ENCODE measurements at regions not wholly inside any gene's neighbourhood (a gene's known extent, or its start where the extent isn't known, plus 50 kb on each side); places are given as distances from the start of the nearest gene placed in this dataset.

- no peak overlapping the region for H3K4me3 ChIP-seq (ENCODE audit: low read depth, low read length)
Observed at GRCh38 chr10:107708981-107709380, 544.5 kb upstream of the SORCS1 start.

- no peak overlapping the region for H3K4me3 ChIP-seq (ENCODE audit: low read depth, low read length)
Observed at GRCh38 chr10:107706096-107706725, 541.7 kb upstream of the SORCS1 start.

GRCh38 chr10:107701943-107702342, 537.4 kb upstream of the SORCS1 start:
- H3K4me3 ChIP-seq (ENCODE audit: low read depth, low read length): no peak overlapping the region

DNA sequence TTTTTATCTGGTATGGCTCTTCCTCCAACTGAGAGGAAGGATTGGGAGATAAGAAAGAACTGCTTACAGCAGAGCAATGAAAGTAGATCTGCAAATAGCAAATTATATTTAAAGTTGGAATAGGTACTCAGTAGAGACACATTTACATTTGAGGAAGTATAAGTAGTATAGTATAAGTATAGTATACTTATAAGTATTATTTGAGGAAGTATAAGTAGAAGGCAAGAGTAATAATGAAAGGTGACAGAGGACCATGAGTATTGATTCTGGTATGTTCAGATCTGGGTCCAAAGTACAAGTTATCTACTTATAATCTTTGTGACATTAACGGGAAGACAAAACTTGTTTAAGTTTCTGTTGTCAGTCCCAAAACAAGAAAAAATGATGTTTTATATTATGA, 527.6 kb upstream of the SORCS1 start:
- no peak overlapping the region for H3K4me3 ChIP-seq (ENCODE audit: low read depth, low read length)

DNA sequence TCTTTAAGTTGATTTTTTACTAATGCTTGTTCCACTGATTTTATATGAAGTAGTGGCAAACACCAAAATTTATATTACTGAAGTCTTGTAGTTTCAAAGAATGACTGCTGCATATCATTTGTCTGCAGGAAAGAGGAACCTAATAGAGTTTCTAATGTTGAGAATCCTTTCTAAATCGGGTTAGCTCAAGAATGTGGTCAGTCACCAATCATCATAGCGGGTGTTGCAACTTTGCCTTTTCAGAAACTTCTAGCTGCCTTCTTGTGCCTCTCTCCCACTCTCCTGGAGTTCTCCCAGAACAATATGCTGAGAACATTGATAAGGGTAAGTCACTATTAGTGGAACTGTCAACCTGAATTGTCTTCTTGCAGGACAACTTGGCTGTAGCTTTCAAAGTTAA, 524.8 kb upstream of the SORCS1 start:
- H3K4me3 ChIP-seq (ENCODE audit: low read depth, low read length): no peak overlapping the region

DNA sequence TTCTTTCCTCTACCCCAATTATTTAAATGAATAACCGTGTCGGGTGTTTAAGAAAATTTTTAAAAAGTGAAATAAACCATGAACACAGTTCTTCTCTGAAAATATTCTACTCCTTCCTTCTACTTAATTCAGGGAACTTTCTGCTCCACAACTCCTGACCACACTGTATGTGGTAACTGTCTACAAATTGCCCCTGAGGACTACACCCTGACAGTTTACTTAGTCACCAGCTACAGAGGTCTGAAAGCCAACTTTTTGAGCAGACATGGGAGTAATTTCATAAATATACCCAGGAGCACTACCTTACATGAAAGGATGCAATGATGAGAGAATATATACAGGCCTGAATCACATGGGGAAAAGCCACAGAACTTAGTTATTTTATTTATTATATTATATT, 523.2 kb upstream of the SORCS1 start:
- no peak overlapping the region for H3K4me3 ChIP-seq (ENCODE audit: low read depth, low read length)

- no peak overlapping the region for H3K4me3 ChIP-seq (ENCODE audit: low read depth, low read length)
Observed at GRCh38 chr10:107686095-107686494, 521.6 kb upstream of the SORCS1 start.

DNA sequence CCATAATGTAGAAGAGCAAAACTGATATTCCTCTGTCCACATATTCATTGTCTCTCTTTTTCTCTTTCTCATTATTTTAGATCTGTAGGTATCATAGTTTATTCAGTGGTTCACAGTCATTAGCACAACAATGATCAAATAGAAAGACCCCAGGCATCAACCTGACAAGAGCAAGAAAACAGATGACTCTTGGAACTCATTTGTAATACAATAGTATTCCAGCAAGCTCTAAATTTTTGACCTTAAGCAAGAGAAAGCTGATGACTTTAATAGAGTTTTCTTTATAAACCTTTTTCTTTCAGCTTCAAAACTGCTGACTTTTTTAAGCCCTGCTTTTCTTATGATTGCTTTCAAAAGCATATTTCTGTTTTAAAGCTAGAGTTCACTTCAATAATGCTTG, 507.5 kb upstream of the SORCS1 start:
- no peak overlapping the region for H3K4me3 ChIP-seq (ENCODE audit: low read depth, low read length)

- no peak overlapping the region for H3K4me3 ChIP-seq (ENCODE audit: low read depth, low read length)
Observed at GRCh38 chr10:107666214-107666613, 501.7 kb upstream of the SORCS1 start.

- H3K4me3 ChIP-seq (ENCODE audit: low read depth, low read length): no peak overlapping the region
Observed at GRCh38 chr10:107665459-107665858, 501.0 kb upstream of the SORCS1 start.

GRCh38 chr10:107657851-107658250, 493.3 kb upstream of the SORCS1 start:
- H3K4me3 ChIP-seq (ENCODE audit: low read depth, low read length): no peak overlapping the region

GRCh38 chr10:107656932-107657331, 492.4 kb upstream of the SORCS1 start:
- no peak overlapping the region for H3K4me3 ChIP-seq (ENCODE audit: low read depth, low read length)

DNA sequence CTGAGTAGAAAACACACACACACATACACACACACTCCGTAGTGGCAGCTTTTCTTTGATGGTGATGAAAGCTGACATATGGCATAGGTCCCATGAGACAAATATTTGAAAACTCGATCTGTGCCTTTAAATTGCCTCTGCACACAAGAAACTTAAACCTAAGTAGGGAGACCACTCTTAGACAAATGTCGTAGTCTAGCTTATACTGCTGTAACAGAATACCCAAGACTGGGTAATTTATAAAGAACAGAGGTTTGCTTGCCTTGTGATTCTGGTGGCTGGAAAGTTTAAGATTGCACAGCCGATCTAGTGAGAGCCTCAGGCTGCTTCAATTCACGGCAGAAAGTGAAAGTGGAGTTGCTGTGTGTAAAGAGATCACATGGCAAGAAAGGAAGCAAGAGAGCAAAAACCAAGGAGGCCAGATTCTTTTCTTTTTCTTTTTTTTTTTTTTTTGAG, 489.4 kb upstream of the SORCS1 start:
- no peak overlapping the region for H3K4me3 ChIP-seq (ENCODE audit: low read depth, low read length)

GRCh38 chr10:107650939-107651338, 486.4 kb upstream of the SORCS1 start:
- H3K4me3 ChIP-seq (ENCODE audit: low read depth, low read length): no peak overlapping the region

- no peak overlapping the region for H3K4me3 ChIP-seq (ENCODE audit: low read depth, low read length)
Observed at GRCh38 chr10:107649249-107649648, 484.7 kb upstream of the SORCS1 start.

GRCh38 chr10:107647462-107647861, 483.0 kb upstream of the SORCS1 start:
- H3K4me3 ChIP-seq (ENCODE audit: low read depth, low read length): no peak overlapping the region

GRCh38 chr10:107631876-107632275, 467.4 kb upstream of the SORCS1 start:
- H3K4me3 ChIP-seq (ENCODE audit: low read depth, low read length): no peak overlapping the region

DNA sequence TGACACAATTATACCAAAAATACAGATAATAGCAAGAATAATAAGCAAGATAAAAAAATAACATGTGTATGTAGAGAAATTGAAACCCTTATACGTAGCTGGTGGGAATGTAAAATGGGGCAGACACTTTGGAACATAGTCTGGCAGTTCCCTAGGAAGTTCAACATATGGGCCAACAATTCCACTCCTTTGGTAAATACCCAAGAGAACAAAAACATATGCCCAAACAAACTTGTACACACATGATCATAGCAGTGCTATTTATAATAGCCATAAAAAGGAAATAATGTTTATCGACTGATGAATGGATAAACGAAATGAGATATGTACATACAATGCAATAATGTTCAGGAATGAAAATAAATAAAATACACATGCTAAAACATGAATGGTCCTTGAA, 462.4 kb upstream of the SORCS1 start:
- H3K4me3 ChIP-seq (ENCODE audit: low read depth, low read length): no peak overlapping the region

GRCh38 chr10:107623292-107623691, 458.8 kb upstream of the SORCS1 start:
- H3K4me3 ChIP-seq (ENCODE audit: low read depth, low read length): no peak overlapping the region

GRCh38 chr10:107619139-107619538, 454.6 kb upstream of the SORCS1 start:
- H3K4me3 ChIP-seq (ENCODE audit: low read depth, low read length): no peak overlapping the region

DNA sequence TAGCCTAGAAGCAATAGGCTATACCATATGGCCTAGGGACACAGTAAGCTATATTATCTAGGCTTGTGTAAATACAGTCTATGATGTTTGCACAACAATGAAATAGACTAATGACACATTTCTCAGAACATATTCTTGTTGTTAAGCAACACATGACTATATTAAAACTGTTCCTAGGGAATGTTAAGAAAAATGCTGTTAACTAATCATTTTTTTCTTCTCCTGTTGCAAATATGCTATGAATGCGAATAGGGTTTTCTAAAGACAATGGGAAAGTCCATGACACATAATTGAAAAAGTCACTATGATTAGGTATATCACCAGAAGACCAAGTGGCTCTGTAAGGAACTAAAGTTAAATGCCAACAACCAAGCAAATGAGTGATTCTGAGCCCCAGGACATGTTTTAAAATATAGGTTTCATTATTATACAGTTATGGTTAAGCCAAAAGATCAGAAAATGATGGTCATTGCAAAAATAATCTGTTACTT, 454.0 kb upstream of the SORCS1 start:
- H3K4me3 ChIP-seq (ENCODE audit: low read depth, low read length): no peak overlapping the region

DNA sequence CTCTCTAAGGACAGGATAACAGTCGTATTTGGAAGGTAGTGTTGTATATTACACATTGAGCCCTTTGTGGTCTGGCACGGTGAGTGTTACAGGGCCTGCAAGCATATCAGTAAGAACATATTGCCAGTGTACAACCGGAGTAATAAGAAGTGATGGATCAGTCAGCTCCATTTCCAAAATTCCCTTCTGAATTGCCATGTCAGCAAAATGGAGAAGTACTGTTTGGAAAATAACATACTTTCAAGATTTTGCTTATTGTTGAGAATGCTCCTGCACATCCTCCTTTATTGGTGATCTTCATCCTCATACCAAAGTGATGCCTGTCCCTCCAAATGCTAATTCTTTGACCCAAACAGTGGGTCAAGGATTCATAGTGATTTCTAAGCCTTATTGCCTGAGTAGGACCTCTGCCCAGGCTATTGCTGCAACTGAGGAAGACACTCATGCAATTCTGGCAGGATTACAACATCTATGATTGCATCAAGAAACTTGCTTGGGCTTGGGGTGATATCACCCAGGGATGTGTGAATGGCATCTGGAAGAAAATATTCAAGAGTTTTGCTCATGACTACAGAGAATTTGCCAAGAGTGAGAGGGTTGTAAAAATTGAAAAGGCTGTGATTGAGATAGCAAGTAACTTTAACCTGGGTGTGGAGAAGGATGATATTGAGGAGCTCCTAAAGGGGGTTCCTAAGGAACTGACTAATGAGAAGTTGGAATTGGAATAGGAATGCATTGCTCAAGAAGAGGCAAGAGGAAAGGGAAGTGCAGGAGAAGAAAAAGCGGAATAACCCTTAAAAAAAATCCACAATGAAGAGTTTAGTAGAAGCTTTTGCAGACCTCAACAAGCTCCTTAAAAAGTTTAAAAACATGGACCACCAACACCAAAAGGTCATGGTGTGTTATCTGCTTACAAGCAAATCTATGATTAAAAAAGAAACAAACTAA, 452.2 kb upstream of the SORCS1 start:
- no peak overlapping the region for H3K4me3 ChIP-seq (ENCODE audit: low read depth, low read length)

Measured in iPS-11a (cell line).